ENCODE measurements at regions not wholly inside any gene's neighbourhood (a gene's known extent, or its start where the extent isn't known, plus 50 kb on each side); places are given as distances from the start of the nearest gene placed in this dataset.

DNA sequence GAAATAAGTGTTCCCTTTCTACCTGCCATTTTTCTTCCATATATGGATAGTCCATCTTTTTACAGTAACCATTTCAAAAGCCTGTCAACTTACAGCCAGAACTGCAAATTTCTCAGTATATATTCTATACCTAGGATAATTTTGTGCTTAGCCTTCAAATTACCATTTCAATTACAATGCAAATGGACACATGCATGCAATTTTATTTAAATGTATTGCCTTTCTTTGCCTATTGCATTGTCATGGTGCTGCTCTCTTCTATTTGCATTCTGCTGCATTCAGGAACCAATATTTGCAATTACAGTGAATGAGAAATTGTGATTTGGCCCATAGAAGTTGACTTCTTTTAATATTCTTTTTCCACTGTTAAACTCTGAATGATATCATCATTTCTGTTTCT lies 1753.4 kb upstream of the TENM3 start:
- Mint-ChIP-seq H3K36me3 (ENCODE audit: insufficient read depth) (peaks cover 2% of the 10 kb centered on the region), H3K27me3 (no peaks in the 10 kb centered on the region), H3K4me3 (ENCODE audit: low read depth) (no peak overlapping the region), H3K27ac (no peak overlapping the region), H3K9me3 (ENCODE audit: low read depth) (peaks cover 5% of the 10 kb centered on the region), H3K4me1 (ENCODE audit: low read depth) (peaks cover 8% of the 10 kb centered on the region)
- TF ChIP-seq, protein P1, sequence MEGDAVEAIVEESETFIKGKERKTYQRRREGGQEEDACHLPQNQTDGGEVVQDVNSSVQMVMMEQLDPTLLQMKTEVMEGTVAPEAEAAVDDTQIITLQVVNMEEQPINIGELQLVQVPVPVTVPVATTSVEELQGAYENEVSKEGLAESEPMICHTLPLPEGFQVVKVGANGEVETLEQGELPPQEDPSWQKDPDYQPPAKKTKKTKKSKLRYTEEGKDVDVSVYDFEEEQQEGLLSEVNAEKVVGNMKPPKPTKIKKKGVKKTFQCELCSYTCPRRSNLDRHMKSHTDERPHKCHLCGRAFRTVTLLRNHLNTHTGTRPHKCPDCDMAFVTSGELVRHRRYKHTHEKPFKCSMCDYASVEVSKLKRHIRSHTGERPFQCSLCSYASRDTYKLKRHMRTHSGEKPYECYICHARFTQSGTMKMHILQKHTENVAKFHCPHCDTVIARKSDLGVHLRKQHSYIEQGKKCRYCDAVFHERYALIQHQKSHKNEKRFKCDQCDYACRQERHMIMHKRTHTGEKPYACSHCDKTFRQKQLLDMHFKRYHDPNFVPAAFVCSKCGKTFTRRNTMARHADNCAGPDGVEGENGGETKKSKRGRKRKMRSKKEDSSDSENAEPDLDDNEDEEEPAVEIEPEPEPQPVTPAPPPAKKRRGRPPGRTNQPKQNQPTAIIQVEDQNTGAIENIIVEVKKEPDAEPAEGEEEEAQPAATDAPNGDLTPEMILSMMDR (IDR thresholded peaks at IDR 0.05; ENCODE audit: unreplicated experiment) = no peak
- no peak for DNase-seq (ENCODE audit: low spot score, unreplicated experiment)

DNA sequence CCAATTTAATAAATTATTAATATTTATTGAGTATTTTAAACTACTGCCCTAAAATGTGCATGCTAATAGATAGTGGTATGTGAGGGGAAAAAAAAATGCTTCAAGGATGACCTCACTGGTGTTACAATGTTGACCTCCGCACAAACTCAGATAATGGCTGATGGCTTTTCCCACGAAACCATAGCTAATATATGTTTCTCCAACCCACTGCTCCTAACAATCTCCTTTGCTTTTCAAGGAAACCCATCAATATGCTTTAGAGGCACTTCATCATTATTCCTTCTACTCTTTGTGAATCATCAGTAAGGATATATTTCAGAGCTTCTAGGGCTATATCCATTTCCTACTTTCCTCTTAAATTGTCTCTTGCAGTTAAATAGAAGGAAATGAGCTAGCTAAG lies 1752.0 kb upstream of the TENM3 start:
- peaks cover 2% of the 10 kb centered on the region for H3K36me3 Mint-ChIP-seq (ENCODE audit: insufficient read depth)
- peaks cover 8% of the 10 kb centered on the region for H3K4me1 Mint-ChIP-seq (ENCODE audit: low read depth)
- H3K27me3 Mint-ChIP-seq = no peaks in the 10 kb centered on the region
- DNase-seq (ENCODE audit: low spot score, unreplicated experiment) = no peak
- H3K9me3 Mint-ChIP-seq (ENCODE audit: low read depth) = peaks cover 5% of the 10 kb centered on the region
- H3K4me3 Mint-ChIP-seq (ENCODE audit: low read depth) = no peak overlapping the region
- no peak overlapping the region for H3K27ac Mint-ChIP-seq
- TF ChIP-seq, protein P1 (IDR thresholded peaks at IDR 0.05; ENCODE audit: unreplicated experiment) = no peak

DNA sequence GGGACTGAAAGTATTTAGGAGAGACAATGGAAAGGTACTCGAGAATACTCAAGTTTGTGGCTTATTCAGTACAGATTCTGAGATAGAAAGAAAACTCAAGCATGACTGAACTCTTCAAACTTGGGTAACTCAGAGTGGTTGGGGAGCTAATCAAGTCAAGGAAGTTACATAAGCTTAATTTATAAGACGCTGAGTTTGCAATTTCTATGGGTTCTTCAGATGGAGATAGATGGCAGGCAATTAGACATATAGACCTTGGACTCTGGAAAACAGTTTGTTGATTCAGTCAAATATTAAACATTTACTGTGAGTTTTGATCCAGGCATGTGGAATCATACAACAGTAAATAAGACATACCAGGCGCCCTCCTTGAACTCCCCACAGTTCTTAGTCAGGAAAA lies 1749.9 kb upstream of the TENM3 start:
- Mint-ChIP-seq H3K36me3 (ENCODE audit: insufficient read depth) (no peaks in the 10 kb centered on the region), H3K4me1 (ENCODE audit: low read depth) (peaks cover 4% of the 10 kb centered on the region), H3K4me3 (ENCODE audit: low read depth) (no peak overlapping the region), H3K27ac (no peak overlapping the region), H3K9me3 (ENCODE audit: low read depth) (no peaks in the 10 kb centered on the region), H3K27me3 (no peaks in the 10 kb centered on the region)
- TF ChIP-seq, protein P1 (IDR thresholded peaks at IDR 0.05; ENCODE audit: unreplicated experiment) = no peak
- no peak for DNase-seq (ENCODE audit: low spot score, unreplicated experiment)

DNA sequence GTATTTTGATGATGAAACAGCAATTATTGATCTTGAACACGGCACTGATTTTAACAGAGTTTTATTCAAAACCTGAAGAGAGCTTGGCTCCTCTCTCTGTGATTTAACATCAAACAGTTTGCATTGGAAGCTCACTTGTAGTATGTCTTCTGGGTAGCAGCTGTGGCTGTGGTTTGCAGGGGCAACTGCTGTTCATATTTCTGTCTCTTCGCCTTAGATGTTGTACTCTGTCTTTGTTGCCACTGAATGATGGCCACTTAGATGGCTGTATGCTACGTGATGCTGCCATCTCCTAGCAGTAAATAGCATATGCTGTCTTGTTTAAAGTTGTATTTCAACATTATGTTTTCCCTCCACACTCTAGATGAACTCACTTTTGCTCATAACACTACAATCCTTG lies 1743.0 kb upstream of the TENM3 start:
- no peak for DNase-seq (ENCODE audit: low spot score, unreplicated experiment)
- Mint-ChIP-seq H3K4me3 (ENCODE audit: low read depth) (no peak overlapping the region), H3K4me1 (ENCODE audit: low read depth) (no peaks in the 10 kb centered on the region), H3K9me3 (ENCODE audit: low read depth) (no peaks in the 10 kb centered on the region), H3K36me3 (ENCODE audit: insufficient read depth) (no peaks in the 10 kb centered on the region), H3K27me3 (no peaks in the 10 kb centered on the region), H3K27ac (no peak overlapping the region)
- TF ChIP-seq, protein P1 (IDR thresholded peaks at IDR 0.05; ENCODE audit: unreplicated experiment) = no peak

DNA sequence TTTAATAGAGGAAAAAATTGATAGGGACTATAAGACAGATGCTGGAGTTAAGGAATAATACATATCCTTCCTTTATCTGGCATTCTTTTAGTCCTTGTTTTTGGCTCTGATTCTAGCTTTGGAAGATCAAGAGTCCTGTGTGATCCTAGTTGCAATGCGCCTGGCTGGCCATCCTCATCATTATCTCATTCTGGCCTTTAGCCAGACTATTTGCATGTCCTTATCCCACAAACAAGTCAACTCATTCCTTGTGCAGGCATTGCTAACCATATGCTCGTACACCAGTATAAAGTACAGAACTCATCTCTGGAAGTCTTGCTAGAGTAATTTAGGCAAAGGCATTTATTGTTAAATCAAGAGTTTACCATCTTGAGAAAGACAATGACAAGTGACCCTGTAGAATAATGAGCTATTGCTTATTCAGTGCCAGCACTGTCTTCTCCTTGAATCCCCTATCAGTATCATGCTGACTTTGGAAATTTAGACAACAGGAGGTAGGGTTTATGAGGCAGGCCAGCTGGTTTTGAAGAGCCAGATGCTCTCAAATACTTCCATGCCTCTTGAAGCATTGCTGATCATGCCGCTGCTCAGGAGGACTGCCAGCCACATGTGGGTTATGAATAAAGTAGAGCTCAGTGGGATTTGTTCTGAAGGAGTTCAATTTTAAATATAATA lies 1730.3 kb upstream of the TENM3 start:
- no peaks in the 10 kb centered on the region for H3K4me1 Mint-ChIP-seq (ENCODE audit: low read depth)
- H3K4me3 Mint-ChIP-seq (ENCODE audit: low read depth) = no peak overlapping the region
- H3K9me3 Mint-ChIP-seq (ENCODE audit: low read depth) = no peaks in the 10 kb centered on the region
- no peaks in the 10 kb centered on the region for H3K36me3 Mint-ChIP-seq (ENCODE audit: insufficient read depth)
- H3K27me3 Mint-ChIP-seq = no peaks in the 10 kb centered on the region
- H3K27ac Mint-ChIP-seq = no peak overlapping the region
- TF ChIP-seq, protein P1 (IDR thresholded peaks at IDR 0.05; ENCODE audit: unreplicated experiment) = no peak
- DNase-seq (ENCODE audit: low spot score, unreplicated experiment) = no peak
